GM21360 (cell line): ENCODE measurements at regions not wholly inside any gene's neighbourhood (a gene's known extent, or its start where the extent isn't known, plus 50 kb on each side); places are given as distances from the start of the nearest gene placed in this dataset.
"Not testable (repeated sequence)": the region's sequence is repeated elsewhere in the genome, so short reads cannot be mapped to it uniquely, and the experiment has no call there.

ENCODE experiments used
- ATAC-seq: cut with Tn5 transposase; IDR thresholded peaks from one replicate; pipeline ENCODE4 v1.9.1; 2021; ENCODE audit warnings: mild to moderate bottlenecking, moderate library complexity; ENCODE audit not compliant: unreplicated experiment

GRCh38 chr11:15300341-15300740, 185.6 kb downstream of the INSC start:
- ATAC-seq: no peak

GRCh38 chr11:15307619-15308024, 192.9 kb downstream of the INSC start:
- ATAC-seq: no peak

GRCh38 chr11:15308840-15309239, 194.1 kb downstream of the INSC start:
- ATAC-seq: no peak

- ATAC-seq: no peak
These were observed 194.6 kb downstream of the INSC start for GRCh38 chr11:15309296-15309695.

- no peak for ATAC-seq
These were observed 199.1 kb downstream of the INSC start for GRCh38 chr11:15313862-15314261.

GRCh38 chr11:15318814-15319213, 204.1 kb downstream of the INSC start:
- no peak for ATAC-seq

- no peak for ATAC-seq
These were observed 211.8 kb downstream of the INSC start for GRCh38 chr11:15326520-15326919.

GRCh38 chr11:15327786-15328231, 213.1 kb downstream of the INSC start:
- no peak for ATAC-seq

GRCh38 chr11:15333407-15333806, 218.7 kb downstream of the INSC start:
- no peak for ATAC-seq

- no peak for ATAC-seq
These were observed 220.0 kb downstream of the INSC start for GRCh38 chr11:15334766-15335165.

- ATAC-seq: no peak
These were observed 221.3 kb downstream of the INSC start for GRCh38 chr11:15336021-15336420.

GRCh38 chr11:15339302-15339701, 224.6 kb downstream of the INSC start:
- no peak for ATAC-seq

GRCh38 chr11:15341587-15341986, 226.9 kb downstream of the INSC start:
- ATAC-seq: no peak

- no peak for ATAC-seq
These were observed 227.4 kb downstream of the INSC start for GRCh38 chr11:15342163-15342562.

- ATAC-seq: no peak
These were observed 232.2 kb downstream of the INSC start for GRCh38 chr11:15346907-15347306.

- no peak for ATAC-seq
These were observed 233.4 kb downstream of the INSC start for GRCh38 chr11:15347969-15348734.

GRCh38 chr11:15349413-15349812, 234.7 kb downstream of the INSC start:
- ATAC-seq: no peak

- no peak for ATAC-seq
These were observed 246.6 kb downstream of the INSC start for GRCh38 chr11:15361316-15361715.

- not testable (repeated sequence) for ATAC-seq
These were observed 250.6 kb downstream of the INSC start for GRCh38 chr11:15365286-15365685.

- no peak for ATAC-seq
These were observed 253.0 kb downstream of the INSC start for GRCh38 chr11:15367695-15368094.

GRCh38 chr11:15370495-15371147, 255.9 kb downstream of the INSC start:
- no peak for ATAC-seq

GRCh38 chr11:15371533-15371932, 256.8 kb downstream of the INSC start:
- ATAC-seq: no peak
